HEK293 (cell line): ENCODE measurements at regions not wholly inside any gene's neighbourhood (a gene's known extent, or its start where the extent isn't known, plus 50 kb on each side); places are given as distances from the start of the nearest gene placed in this dataset.

Experiments
- CTCF ChIA-PET: fragments of 350-600 bp; formaldehyde crosslinking; extraction: SDS; loops from one replicate; lab custom pipeline; 2021; ENCODE audit warnings: antibody characterized with exemption; lab: Yijun Ruan, JAX
- POLR2A ChIA-PET: fragments of 300-600 bp; formaldehyde crosslinking; extraction: SDS; loops from one replicate; lab custom pipeline; 2020; ENCODE audit warnings: antibody characterized with exemption, inconsistent platforms; lab: Yijun Ruan, JAX
- H3K27ac ChIP-seq: fragments of 200-500 bp; sonication (Bioruptor generic); 2 replicates; pipeline ENCODE4 v1.5.1; 2014; ENCODE audit warnings: low read depth, low read length, control low read depth, inconsistent platforms; ENCODE audit errors: extremely low read depth
- H3K36me3 ChIP-seq, 2 experiments: fragments of 200-500 bp in 1 of 2; sonication (Bioruptor generic) in 1 of 2; 1 replicate in 1 of 2; 2 replicates in 1 of 2; pipeline ENCODE4 v1.5.1; 2014 to 2017; ENCODE audit warnings: inconsistent platforms in 2 of 2, low read length in 2 of 2; ENCODE audit not compliant: control insufficient read depth in 2 of 2, insufficient read depth in 1 of 2
- H3K4me1 ChIP-seq: fragments of 200-500 bp; sonication (Bioruptor generic); 2 replicates; pipeline ENCODE4 v1.5.1; 2014; ENCODE audit warnings: mild to moderate bottlenecking, low read length, inconsistent platforms; ENCODE audit not compliant: control insufficient read depth, insufficient read depth
- H3K4me3 ChIP-seq: 2 replicates; pipeline ENCODE4 v1.5.1; 2011; ENCODE audit warnings: low read depth, mild to moderate bottlenecking, control low read depth, low read length, moderate library complexity
- H3K9me3 ChIP-seq: fragments of 200-500 bp; sonication (Bioruptor generic); 2 replicates; pipeline ENCODE4 v1.5.1; 2014; ENCODE audit warnings: low read depth, low read length, inconsistent platforms; ENCODE audit not compliant: control insufficient read depth, insufficient read depth
- GLI4 ChIP-seq: fragments of 450-650 bp; formaldehyde crosslinking; IDR thresholded peaks from 2 replicates; pipeline ENCODE4 v1.5.1; 2016; ENCODE audit warnings: missing biosample characterization, missing genetic modification characterization
- HIC1 ChIP-seq: fragments of 450-650 bp; formaldehyde crosslinking; IDR thresholded peaks from 2 replicates; pipeline ENCODE4 v1.5.1; 2016; ENCODE audit warnings: missing biosample characterization, missing genetic modification characterization
- KLF10 ChIP-seq: fragments of 450-650 bp; IDR thresholded peaks from 2 replicates; pipeline ENCODE4 v1.5.1; 2018; ENCODE audit warnings: missing biosample characterization, mild to moderate bottlenecking, missing genetic modification characterization
- KLF9 ChIP-seq: fragments of 450-650 bp; formaldehyde crosslinking; IDR thresholded peaks from 2 replicates; pipeline ENCODE4 v1.5.1; 2016; ENCODE audit warnings: missing biosample characterization, missing genetic modification characterization, low read depth
- SALL2 ChIP-seq: fragments of 450-650 bp; formaldehyde crosslinking; IDR thresholded peaks from 2 replicates; pipeline ENCODE4 v1.5.0; 2017; ENCODE audit warnings: missing biosample characterization, mild to moderate bottlenecking, missing genetic modification characterization, borderline replicate concordance
- SCRT1 ChIP-seq: fragments of 450-650 bp; formaldehyde crosslinking; IDR thresholded peaks from 2 replicates; pipeline ENCODE4 v1.5.1; 2016; ENCODE audit warnings: missing biosample characterization, missing genetic modification characterization, borderline replicate concordance
- WT1 ChIP-seq: fragments of 450-650 bp; formaldehyde crosslinking; IDR thresholded peaks from 2 replicates; pipeline ENCODE4 v1.5.1; 2016; ENCODE audit warnings: missing biosample characterization, missing genetic modification characterization
- ZBTB26 ChIP-seq: fragments of 450-650 bp; formaldehyde crosslinking; optimal IDR thresholded peaks from 2 replicates; pipeline ENCODE3; 2016; ENCODE audit warnings: missing biosample characterization, mild to moderate bottlenecking, missing genetic modification characterization
- ZNF10 ChIP-seq: fragments of 450-650 bp; formaldehyde crosslinking; IDR thresholded peaks from 2 replicates; pipeline ENCODE4 v1.5.1; 2017; ENCODE audit warnings: missing biosample characterization, missing genetic modification characterization
- ZNF184 ChIP-seq: fragments of 450-650 bp; IDR thresholded peaks from 2 replicates; pipeline ENCODE4 v1.5.1; 2018; ENCODE audit warnings: missing biosample characterization, mild to moderate bottlenecking, missing genetic modification characterization
- ZNF24 ChIP-seq: fragments of 450-650 bp; formaldehyde crosslinking; IDR thresholded peaks from 2 replicates; pipeline ENCODE4 v1.5.1; 2016; ENCODE audit warnings: missing biosample characterization, missing genetic modification characterization
- ZNF366 ChIP-seq: fragments of 450-650 bp; formaldehyde crosslinking; conservative IDR thresholded peaks from 2 replicates; pipeline ENCODE4 v1.5.1; 2016; ENCODE audit warnings: missing biosample characterization, missing genetic modification characterization
- ZNF426 ChIP-seq: fragments of 450-650 bp; formaldehyde crosslinking; IDR thresholded peaks from 2 replicates; pipeline ENCODE4 v1.5.1; 2017; ENCODE audit warnings: missing biosample characterization, missing genetic modification characterization, mild to moderate bottlenecking, inconsistent platforms, moderate library complexity
- ZNF560 ChIP-seq: fragments of 450-650 bp; formaldehyde crosslinking; IDR thresholded peaks from 2 replicates; pipeline ENCODE4 v1.5.1; 2017; ENCODE audit warnings: missing biosample characterization, missing genetic modification characterization, borderline replicate concordance
- ZNF626 ChIP-seq: fragments of 450-650 bp; sonication (Bioruptor Pico); formaldehyde crosslinking; IDR thresholded peaks from 2 replicates; pipeline ENCODE4 v1.5.1; 2018; ENCODE audit warnings: missing biosample characterization, missing genetic modification characterization, inconsistent platforms
- ZNF670 ChIP-seq: fragments of 450-650 bp; formaldehyde crosslinking; IDR thresholded peaks from 2 replicates; pipeline ENCODE4 v1.5.1; 2016; ENCODE audit warnings: missing biosample characterization, missing genetic modification characterization, low read depth
- ZNF791 ChIP-seq: fragments of 450-650 bp; formaldehyde crosslinking; IDR thresholded peaks from 2 replicates; pipeline ENCODE4 v1.5.1; 2016; ENCODE audit warnings: missing biosample characterization, missing genetic modification characterization
- ZXDB ChIP-seq: fragments of 450-650 bp; formaldehyde crosslinking; IDR thresholded peaks from 2 replicates; pipeline ENCODE4 v1.5.1; 2016; ENCODE audit warnings: missing biosample characterization, missing genetic modification characterization
- TF ChIP-seq, protein P1 (sequence below): fragments of 450-650 bp; formaldehyde crosslinking; IDR thresholded peaks from 2 replicates; pipeline ENCODE4 v1.5.0; 2017; ENCODE audit warnings: missing biosample characterization, missing genetic modification characterization, borderline replicate concordance
- TF ChIP-seq, protein P2 (sequence below): fragments of 450-650 bp; formaldehyde crosslinking; IDR thresholded peaks from 2 replicates; pipeline ENCODE4 v1.5.1; 2016; ENCODE audit warnings: missing biosample characterization, missing genetic modification characterization

DNA sequence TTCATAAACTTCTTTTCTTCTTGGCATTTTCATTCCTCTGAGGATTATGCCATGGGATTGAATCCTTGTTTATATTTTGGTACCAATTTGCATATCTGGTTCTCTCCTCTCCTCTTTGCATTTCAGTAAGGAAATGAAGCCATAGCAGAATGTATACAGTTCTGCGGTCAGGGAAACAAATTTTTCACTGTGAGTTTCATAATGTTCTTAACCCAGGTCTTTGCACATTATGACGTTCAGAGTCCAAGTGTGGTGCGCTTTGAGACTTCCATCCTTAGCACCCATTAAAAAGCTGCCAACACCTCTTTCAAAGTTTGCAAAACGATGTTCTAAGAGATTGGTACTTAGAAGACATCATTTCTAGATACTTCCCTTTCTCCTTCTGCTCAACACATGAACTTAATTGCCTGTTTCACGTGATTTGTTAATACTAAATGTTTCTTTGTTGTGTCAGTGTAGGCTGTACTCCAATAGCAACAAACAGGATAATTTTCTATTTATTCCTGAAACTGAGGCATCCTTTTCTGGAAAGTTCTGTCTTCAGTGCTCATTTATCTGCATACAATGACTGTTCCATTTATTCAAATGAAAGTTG is 953.1 kb upstream of the NR2F2 start:
- no peak for TF ChIP-seq ZNF10
- TF ChIP-seq ZNF366 (tag by site-specific recombination) = no peak
- TF ChIP-seq ZNF626 (tag by site-specific recombination) = no peak
- no peak for TF ChIP-seq ZNF791 (tag by site-specific recombination)
- TF ChIP-seq ZNF426 (tag by site-specific recombination) = no peak
- no peak for TF ChIP-seq WT1 (tag by site-specific recombination)
- no peak for TF ChIP-seq KLF9
- no peak for TF ChIP-seq HIC1 (tag by site-specific recombination)
- TF ChIP-seq ZBTB26 (tag by site-specific recombination) = no peak
- TF ChIP-seq ZNF184 (tag by site-specific recombination) = no peak
- TF ChIP-seq ZXDB (tag by site-specific recombination) = no peak
- no peak for TF ChIP-seq SALL2
- TF ChIP-seq, protein P1, sequence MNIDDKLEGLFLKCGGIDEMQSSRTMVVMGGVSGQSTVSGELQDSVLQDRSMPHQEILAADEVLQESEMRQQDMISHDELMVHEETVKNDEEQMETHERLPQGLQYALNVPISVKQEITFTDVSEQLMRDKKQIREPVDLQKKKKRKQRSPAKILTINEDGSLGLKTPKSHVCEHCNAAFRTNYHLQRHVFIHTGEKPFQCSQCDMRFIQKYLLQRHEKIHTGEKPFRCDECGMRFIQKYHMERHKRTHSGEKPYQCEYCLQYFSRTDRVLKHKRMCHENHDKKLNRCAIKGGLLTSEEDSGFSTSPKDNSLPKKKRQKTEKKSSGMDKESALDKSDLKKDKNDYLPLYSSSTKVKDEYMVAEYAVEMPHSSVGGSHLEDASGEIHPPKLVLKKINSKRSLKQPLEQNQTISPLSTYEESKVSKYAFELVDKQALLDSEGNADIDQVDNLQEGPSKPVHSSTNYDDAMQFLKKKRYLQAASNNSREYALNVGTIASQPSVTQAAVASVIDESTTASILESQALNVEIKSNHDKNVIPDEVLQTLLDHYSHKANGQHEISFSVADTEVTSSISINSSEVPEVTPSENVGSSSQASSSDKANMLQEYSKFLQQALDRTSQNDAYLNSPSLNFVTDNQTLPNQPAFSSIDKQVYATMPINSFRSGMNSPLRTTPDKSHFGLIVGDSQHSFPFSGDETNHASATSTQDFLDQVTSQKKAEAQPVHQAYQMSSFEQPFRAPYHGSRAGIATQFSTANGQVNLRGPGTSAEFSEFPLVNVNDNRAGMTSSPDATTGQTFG (tag by site-specific recombination) = no peak
- TF ChIP-seq KLF10 (tag by site-specific recombination) = no peak
- TF ChIP-seq, protein P2, sequence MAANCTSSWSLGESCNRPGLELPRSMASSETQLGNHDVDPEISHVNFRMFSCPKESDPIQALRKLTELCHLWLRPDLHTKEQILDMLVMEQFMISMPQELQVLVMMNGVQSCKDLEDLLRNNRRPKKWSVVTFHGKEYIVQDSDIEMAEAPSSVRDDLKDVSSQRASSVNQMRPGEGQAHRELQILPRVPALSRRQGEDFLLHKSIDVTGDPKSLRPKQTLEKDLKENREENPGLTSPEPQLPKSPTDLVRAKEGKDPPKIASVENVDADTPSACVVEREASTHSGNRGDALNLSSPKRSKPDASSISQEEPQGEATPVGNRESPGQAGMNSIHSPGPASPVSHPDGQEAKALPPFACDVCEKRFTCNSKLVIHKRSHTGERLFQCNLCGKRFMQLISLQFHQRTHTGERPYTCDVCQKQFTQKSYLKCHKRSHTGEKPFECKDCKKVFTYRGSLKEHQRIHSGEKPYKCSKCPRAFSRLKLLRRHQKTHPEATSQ (tag by site-specific recombination) = no peak
- no peak for TF ChIP-seq ZNF560 (tag by site-specific recombination)
- TF ChIP-seq GLI4 (tag by site-specific recombination) = no peak
- TF ChIP-seq ZNF670 (tag by site-specific recombination) = no peak
- no peak for TF ChIP-seq SCRT1 (tag by site-specific recombination)
- no peak for TF ChIP-seq ZNF24 (tag by site-specific recombination)
- no peaks in the 10 kb centered on the region for H3K9me3 ChIP-seq
- ChIA-PET POLR2A (no interaction called here), CTCF (interaction anchor here (1.0 kb wide), 1 partner anchor 118 kb away, joined by 4 read pairs; no protein-coding TSS in a partner anchor)
- no peaks in the 10 kb centered on the region for H3K4me1 ChIP-seq
- no peak overlapping the region for H3K27ac ChIP-seq
- H3K4me3 ChIP-seq = no peak overlapping the region
- H3K36me3 ChIP-seq = no peaks in the 10 kb centered on the region
